ELF-1 (cell line): ENCODE measurements at regions not wholly inside any gene's neighbourhood (a gene's known extent, or its start where the extent isn't known, plus 50 kb on each side); places are given as distances from the start of the nearest gene placed in this dataset.
"Not testable (repeated sequence)": the region's sequence is repeated elsewhere in the genome, so short reads cannot be mapped to it uniquely, and the experiment has no call there.

Experiments
- DNase-seq: peaks from one replicate; pipeline ENCODE4 v3.0.0-alpha.2; 2016; ENCODE audit warnings: low read depth, low spot score

GRCh38 chr6:144359783-144360182, 74.6 kb downstream of the UTRN start:
- no peak for DNase-seq

GRCh38 chr6:144360401-144360800, 75.3 kb downstream of the UTRN start:
- DNase-seq, result peak; percentile 88

DNA sequence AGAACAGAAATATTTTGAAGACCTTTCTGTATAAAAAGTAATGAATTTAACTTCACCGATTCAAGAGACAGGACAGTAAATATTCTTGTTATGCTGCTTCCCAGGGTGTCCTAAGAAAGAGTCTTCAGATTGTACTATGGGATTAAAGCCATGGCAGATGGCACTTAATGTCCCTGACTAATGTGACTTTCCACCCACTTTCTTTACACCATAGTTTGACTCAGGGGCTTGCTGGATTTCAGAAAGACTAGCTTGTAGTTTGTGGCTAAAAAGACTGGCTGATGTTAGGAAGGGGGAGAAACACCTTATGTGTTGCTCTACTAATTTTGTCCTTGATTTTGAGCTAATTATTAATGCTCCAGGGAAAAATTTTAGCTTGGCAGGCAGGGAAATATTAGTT, 75.9 kb downstream of the UTRN start:
- no peak for DNase-seq

DNA sequence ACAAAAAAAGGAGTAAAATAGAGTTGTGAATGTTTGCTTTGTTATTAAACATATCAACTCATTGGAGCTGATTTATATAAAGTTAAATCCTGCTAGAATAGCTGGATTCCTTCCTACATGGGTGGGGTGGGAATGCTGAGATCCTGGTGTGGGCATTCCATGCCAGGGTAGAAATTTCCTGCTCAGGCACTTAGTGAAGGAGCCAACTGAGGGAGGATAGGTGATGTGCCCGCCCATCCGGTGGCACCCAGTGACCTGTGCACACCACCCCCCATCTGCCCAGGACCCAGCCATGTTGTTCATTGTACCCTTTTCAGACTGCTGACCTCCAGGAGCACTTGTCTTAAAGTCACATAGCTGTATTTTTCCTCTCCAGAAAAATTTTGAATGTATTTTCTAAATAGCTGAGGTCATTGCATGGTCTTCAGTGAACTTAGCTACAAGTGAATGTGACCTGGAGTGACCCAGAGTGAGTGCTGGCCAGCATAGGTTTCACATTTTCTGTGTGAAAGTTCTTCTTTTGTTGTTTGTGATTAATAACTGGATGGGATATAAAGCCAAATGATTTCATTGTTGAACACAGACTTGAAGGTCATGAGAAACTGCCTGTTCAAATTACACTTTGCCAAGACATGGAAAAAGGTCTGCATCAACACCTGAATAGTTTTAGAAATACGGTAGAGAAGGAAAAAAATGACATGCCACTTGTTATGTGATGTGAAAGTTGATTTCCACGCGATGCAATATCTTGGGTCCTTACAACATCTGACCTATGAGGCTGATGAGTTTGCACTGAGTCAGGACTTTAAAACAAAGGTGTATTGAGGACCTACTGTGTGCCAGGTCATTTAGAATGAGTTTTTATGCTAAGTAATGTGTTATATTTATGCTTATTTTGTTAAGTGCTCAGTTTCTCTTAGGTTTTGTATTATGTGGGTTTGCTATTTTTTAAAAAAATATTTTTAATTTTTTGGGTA, 77.2 kb downstream of the UTRN start:
- no peak for DNase-seq

DNA sequence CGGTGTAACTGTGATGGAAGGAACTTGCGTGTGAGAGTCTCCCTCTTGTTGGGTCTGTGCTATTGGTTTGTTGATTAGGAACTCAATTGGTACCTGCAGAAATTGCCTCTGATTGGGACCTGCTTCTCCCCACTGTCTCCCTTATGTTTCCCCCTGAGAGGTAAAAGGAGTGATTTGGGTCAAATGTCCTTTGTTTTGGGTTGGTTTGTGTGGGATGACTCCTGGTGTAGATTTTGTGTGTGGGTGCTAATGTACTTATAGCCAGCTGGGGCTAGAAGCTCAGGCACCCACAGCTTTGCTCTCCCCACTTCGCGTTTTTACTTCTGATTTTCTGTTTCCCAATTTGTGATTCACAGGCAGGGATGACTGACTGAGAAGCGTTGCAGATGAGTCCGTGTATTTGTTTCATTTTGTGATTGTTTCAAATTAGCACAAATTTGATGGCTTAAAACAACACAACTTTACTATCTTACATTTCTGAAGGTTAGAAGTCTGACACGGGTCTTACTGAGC, 79.1 kb downstream of the UTRN start:
- no peak for DNase-seq

DNA sequence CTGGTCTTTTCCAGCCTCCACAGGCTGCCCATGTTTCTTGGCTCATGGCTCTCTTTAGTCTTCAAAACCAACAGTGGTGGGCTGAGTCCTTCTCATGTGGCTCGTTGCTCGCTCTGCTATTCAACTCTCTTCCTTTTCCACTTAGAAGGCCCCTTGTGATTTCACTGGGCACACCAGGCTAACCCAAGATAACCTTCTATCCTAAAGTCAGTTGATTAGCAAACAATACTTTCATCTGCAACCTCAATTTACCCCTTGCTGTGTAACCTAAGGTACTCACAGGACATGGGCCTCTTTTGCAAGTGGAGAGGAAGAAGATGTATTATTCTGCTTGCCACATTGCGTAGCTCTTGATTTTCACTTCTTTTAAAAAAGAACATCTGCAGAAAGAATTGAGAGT, 79.6 kb downstream of the UTRN start:
- DNase-seq, result no peak

GRCh38 chr6:144365271-144365670, 80.1 kb downstream of the UTRN start:
- DNase-seq, result no peak

DNA sequence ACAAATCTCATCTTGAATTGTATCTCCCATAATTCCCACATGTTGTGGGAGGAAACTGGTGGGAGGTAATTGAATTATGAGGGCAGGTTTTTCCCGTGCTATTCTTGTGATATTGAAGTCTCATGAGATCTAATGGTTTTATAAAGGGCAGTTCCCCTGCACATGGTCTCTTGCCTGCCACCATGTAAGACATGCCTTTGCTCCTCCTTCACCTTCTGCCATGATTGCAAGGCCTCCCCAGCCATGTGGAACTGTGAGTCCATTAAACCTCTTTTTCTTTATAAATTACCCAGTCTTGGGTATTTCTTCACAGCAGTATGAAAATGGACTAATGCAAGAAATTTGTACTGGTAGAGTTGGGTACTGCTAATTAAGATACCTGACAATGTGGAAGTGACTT, 84.6 kb downstream of the UTRN start:
- DNase-seq, result not testable (repeated sequence)

DNA sequence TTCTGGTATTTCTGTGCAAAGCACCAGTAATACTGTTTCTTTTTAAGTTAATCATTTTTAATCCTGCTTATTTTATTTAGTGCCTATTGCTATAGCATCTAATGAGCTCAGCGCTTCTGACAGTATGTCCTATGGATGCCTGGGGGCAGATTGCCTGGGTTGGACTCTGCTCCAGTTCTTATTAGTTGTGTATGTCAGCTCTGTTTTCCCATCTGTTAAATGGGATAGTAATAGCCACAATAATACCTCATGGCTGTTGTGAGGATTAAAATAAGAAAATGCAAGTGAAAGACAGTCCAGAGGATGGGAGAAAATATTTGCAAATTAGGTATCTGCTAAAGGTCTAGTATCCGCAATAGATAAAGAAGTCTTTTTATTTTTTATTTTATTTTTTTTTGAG, 87.0 kb downstream of the UTRN start:
- DNase-seq, result no peak

- no peak for DNase-seq
Observed at GRCh38 chr6:144372611-144373594, 87.8 kb downstream of the UTRN start.

- DNase-seq, result not testable (repeated sequence)
Observed at GRCh38 chr6:144374525-144374924, 89.4 kb downstream of the UTRN start.

- DNase-seq, result no peak
Observed at GRCh38 chr6:144377586-144378210, 92.6 kb downstream of the UTRN start.

DNA sequence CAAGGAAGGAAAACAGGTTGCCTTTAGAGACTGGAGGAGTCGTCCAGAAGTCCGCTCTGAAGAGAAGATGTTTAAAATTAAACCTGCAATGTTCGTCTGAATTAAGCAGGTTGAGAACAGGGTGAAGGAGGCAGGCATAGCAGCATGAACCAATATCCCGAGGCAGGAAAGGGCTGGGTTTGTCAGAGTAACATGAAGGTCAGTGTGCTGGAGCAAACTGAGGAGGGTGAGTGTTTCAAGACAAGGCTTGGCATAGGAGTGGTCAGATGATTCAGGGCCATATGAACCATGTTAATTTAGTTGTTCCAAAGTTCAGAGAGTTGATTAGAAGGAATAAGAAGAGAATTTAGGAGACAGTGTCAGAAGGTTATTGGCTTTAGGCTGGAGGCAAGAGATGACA, 93.3 kb downstream of the UTRN start:
- no peak for DNase-seq

- no peak for DNase-seq
Observed at GRCh38 chr6:144379356-144379755, 94.2 kb downstream of the UTRN start.

DNA sequence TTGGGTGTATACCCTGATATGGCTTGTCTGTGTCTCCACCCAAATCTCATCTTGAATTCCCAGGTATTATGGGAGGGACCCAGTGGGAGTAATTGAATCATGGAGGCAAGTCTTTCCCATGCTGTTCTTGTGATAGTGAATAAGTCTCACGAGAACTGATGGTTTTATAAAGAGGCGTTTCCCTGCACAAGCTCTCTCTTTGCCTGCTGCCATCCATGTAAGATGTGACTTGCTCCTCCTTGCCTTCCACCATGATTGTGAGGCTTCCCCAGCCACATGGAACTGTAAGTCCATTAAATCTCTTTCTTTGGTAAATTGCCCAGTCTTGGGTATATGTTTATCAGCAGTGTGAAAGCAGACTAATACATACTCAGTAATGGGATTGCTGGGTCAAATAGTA, 96.4 kb downstream of the UTRN start:
- DNase-seq, result not testable (repeated sequence)

- DNase-seq, result no peak
Observed at GRCh38 chr6:144383336-144383735, 98.2 kb downstream of the UTRN start.

DNA sequence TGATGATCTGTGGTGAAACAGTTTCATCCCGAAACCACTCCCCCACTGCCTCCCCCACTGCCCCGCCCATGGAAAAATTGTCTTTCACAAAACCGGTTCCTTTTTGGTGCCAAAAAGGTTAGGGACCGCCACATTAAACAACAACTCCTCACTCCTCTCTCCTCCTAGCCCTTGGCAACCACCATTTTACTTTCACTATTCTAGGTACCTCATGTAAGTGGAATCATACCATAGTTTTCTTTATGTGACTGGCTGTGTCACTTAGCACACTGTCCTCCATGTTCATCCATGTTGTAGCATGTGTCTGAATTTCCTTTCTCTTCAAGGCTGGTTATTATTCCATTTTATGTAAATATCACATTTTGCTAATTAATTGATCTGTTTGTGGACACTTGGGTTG, 99.3 kb downstream of the UTRN start:
- DNase-seq, result no peak

GRCh38 chr6:144389474-144389873, 104.3 kb downstream of the UTRN start:
- DNase-seq, result not testable (repeated sequence)

DNA sequence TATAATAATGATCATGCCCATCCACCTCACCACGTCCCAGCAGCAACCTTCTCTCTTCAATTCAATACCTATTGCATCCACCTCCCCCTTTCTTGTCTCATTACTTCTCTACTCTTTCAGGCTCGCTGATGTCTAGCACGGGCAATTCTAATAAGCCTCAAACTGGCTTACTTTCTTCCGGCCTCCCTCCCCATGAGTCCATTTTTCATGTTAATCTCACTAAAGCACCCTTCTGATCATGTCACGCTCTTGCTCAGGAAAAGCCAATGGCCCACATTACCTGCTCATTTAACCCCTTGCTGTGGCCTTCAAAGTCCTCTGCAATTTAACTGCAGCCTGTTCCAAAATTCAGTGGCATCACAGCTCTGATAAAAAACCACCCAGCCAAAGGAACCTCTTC, 105.1 kb downstream of the UTRN start:
- DNase-seq, result no peak

- DNase-seq, result no peak
Observed at GRCh38 chr6:144390886-144391285, 105.8 kb downstream of the UTRN start.

GRCh38 chr6:144392536-144392935, 107.4 kb downstream of the UTRN start:
- DNase-seq, result no peak

- DNase-seq, result no peak
Observed at GRCh38 chr6:144394210-144394609, 109.1 kb downstream of the UTRN start.
